HG02610 (cell line): ENCODE measurements at regions not wholly inside any gene's neighbourhood (a gene's known extent, or its start where the extent isn't known, plus 50 kb on each side); places are given as distances from the start of the nearest gene placed in this dataset.
"Not testable (repeated sequence)": the region's sequence is repeated elsewhere in the genome, so short reads cannot be mapped to it uniquely, and the experiment has no call there.

Experiments used
- ATAC-seq: cut with Tn5 transposase; IDR thresholded peaks from one replicate; pipeline ENCODE4 v1.9.1; 2021; ENCODE audit warnings: mild to moderate bottlenecking, moderate library complexity; ENCODE audit not compliant: unreplicated experiment

- ATAC-seq = not testable (repeated sequence)
Measured at GRCh38 chr9:42370172-42370571, 186.7 kb downstream of the SPATA31A6 start.

GRCh38 chr9:42371417-42371816 lies 188.0 kb downstream of the SPATA31A6 start:
- ATAC-seq = not testable (repeated sequence)

- ATAC-seq = not testable (repeated sequence)
Measured at GRCh38 chr9:42377530-42378417, 194.3 kb downstream of the SPATA31A6 start.

GRCh38 chr9:42378418-42378815 lies 195.0 kb downstream of the SPATA31A6 start:
- ATAC-seq = no peak

GRCh38 chr9:42379602-42380001 lies 196.1 kb downstream of the SPATA31A6 start:
- ATAC-seq = not testable (repeated sequence)

GRCh38 chr9:42384585-42384984 lies 201.1 kb downstream of the SPATA31A6 start:
- ATAC-seq = not testable (repeated sequence)

- ATAC-seq = not testable (repeated sequence)
Measured at GRCh38 chr9:42385574-42386120, 202.2 kb downstream of the SPATA31A6 start.

GRCh38 chr9:42386477-42386876 lies 203.0 kb downstream of the SPATA31A6 start:
- no peak for ATAC-seq

- ATAC-seq = no peak
Measured at GRCh38 chr9:42388146-42388690, 204.8 kb downstream of the SPATA31A6 start.

GRCh38 chr9:42388846-42389245 lies 205.4 kb downstream of the SPATA31A6 start:
- ATAC-seq = no peak

GRCh38 chr9:42392773-42393455 lies 209.5 kb downstream of the SPATA31A6 start:
- ATAC-seq = peak; percentile 74

- ATAC-seq = no peak
Measured at GRCh38 chr9:42396318-42396717, 212.9 kb downstream of the SPATA31A6 start.

- ATAC-seq = not testable (repeated sequence)
Measured at GRCh38 chr9:42397336-42397735, 213.9 kb downstream of the SPATA31A6 start.

- not testable (repeated sequence) for ATAC-seq
Measured at GRCh38 chr9:42402919-42403318, 219.5 kb downstream of the SPATA31A6 start.

GRCh38 chr9:42409581-42409980 lies 226.1 kb downstream of the SPATA31A6 start:
- ATAC-seq = not testable (repeated sequence)

GRCh38 chr9:42412354-42412753 lies 228.9 kb downstream of the SPATA31A6 start:
- not testable (repeated sequence) for ATAC-seq

GRCh38 chr9:42414865-42415264 lies 231.4 kb downstream of the SPATA31A6 start:
- ATAC-seq = not testable (repeated sequence)

- not testable (repeated sequence) for ATAC-seq
Measured at GRCh38 chr9:42419652-42420051, 236.2 kb downstream of the SPATA31A6 start.

GRCh38 chr9:42420324-42420723 lies 236.9 kb downstream of the SPATA31A6 start:
- ATAC-seq = peak; percentile 79

GRCh38 chr9:42421630-42422029 lies 238.2 kb downstream of the SPATA31A6 start:
- not testable (repeated sequence) for ATAC-seq
